GM18498 (cell line): ENCODE measurements at regions not wholly inside any gene's neighbourhood (a gene's known extent, or its start where the extent isn't known, plus 50 kb on each side); places are given as distances from the start of the nearest gene placed in this dataset.
"Not testable (repeated sequence)": the region's sequence is repeated elsewhere in the genome, so short reads cannot be mapped to it uniquely, and the experiment has no call there.

Experiments
- ATAC-seq: cut with Tn5 transposase; IDR thresholded peaks from one replicate; pipeline ENCODE4 v1.9.1; 2021; ENCODE audit warnings: mild to moderate bottlenecking, moderate library complexity; ENCODE audit not compliant: unreplicated experiment

DNA sequence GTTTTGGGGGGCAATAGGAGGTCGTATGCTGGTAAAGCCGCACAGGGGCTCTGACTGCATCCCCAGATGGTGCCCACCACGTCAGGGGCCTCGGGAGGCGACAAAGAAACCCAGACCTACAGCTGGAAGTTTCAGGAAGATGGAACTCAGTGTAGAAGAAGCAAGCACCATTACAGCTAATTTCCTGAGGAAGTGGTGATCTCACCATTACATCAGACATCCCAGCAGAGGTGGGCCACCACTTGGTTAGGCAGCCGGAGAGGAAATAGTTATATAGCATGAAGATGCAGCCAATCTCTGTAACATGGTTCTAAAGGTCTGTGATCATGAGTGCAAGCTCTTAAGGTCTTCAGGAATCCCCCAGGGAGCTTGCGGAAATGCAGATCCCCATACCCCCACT lies 127.3 kb upstream of the PCBD1 start:
- no peak for ATAC-seq

DNA sequence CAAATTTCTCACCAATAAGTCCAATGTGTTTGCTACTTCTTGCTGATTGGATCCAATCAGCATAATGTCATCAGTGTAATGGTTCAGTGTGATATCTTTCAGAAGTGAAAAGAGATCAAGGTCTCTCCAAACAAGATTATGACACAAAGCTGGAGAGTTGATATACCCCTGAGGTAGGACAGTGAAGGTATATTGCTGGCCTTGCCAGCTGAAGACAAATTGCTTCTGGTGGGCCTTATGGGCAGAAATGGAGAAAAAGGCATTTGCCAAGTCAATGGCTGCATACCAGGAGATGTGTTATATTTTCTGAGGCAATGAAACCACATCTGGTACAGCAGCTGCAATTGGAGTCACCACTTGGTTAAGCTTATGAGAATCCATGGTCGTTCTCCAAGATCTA lies 131.7 kb upstream of the PCBD1 start:
- not testable (repeated sequence) for ATAC-seq

DNA sequence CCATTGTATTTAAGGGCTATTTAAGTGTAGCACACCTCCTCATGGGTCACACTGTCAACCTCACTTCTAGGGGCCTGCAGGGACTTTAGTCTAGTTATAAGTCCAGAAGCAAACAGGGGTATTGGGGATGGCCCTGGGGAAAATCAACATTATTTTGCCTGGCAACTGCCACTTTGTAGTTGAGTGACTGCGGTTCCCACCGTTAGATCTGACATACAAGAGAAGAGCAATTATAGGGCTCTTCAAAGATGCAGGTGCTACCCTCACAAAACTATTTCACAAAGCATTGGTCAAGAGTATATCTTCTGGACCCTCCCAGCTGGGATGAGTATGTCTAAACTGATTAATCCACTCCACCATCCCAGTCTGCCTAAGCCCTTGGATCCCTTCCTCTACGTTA lies 133.0 kb upstream of the PCBD1 start:
- ATAC-seq = no peak

DNA sequence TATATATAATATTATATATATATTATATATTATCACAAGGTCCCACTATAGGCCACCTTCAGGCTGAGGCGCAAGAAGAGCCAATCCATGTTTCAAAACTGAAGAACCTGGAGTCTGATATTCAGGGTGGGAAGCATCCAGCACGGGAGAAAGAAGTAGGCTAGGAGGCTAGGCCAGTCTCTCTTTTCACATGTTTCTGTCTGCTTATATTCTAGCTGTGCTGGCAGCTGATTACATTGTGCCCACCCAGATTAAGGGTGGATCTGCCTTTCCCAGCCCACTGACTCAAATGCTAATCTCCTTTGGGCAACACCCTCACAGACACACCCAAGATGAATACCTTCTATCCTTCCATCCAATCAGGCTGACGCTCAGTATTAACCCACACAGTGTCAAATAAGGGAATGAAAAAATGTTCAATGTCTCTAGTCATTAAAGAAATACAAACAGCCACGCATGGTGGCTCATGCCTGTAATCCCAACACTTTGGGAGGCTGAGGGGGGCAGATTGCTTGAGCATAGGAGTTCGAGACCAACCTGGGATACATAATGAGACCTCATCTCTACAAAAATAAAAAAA lies 135.4 kb upstream of the PCBD1 start:
- no peak for ATAC-seq

DNA sequence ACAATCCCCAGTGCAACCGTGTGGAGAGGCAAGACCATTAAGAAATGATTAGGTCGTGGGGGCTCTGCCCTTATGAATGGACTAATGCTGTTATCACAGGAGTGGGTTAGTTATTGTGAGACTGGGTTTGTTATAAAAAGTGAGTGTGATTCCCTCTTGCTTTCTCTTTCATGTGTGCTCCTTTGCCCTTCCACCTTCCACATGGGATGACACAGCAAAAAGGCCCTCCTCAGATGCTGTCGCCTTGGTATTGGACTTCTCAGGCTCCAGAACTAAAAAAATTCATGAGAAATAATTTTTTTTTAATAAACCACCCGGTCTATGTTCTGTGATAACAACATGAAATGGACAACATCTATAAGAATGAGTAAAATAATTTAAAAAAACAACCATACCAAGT lies 136.1 kb upstream of the PCBD1 start:
- ATAC-seq = no peak

DNA sequence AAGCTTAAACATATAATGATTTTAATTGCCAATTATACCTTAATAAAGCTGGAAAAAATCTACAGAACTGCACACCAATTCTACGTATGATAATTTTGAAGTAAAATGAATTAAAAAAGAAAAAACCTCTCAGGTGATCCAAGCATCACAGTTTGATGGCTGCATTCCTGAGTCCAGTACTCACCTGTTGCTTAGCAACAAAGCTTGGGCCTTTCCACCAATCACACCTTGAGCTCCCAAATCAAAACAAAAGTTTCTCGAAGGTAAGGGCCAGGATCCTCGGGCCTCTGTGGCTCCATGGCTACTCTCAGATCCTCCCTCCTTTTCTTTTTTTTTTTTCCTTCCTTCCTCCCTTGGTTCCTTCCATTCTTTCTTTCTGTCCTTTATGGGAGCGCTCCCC lies 137.2 kb upstream of the PCBD1 start:
- ATAC-seq = no peak

DNA sequence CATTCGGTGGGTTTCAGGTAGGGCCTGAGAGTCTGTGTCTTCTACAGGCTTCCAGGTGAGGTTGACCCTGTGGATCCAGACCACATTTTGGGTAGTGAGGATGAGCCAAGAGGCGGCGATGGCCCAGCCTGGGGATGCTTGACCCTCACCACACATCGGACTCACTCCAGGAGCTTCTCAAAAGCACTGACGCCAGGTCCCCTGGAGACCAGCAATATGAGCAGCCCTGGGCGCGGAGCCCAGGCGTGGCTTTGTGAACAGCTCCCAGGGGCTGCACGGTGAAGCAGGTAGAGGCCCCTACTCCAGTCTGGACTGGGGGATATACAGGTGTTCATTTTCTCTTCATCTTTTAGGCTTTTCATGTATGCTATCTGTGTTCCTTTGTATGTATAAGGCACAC lies 139.7 kb upstream of the PCBD1 start:
- no peak for ATAC-seq

DNA sequence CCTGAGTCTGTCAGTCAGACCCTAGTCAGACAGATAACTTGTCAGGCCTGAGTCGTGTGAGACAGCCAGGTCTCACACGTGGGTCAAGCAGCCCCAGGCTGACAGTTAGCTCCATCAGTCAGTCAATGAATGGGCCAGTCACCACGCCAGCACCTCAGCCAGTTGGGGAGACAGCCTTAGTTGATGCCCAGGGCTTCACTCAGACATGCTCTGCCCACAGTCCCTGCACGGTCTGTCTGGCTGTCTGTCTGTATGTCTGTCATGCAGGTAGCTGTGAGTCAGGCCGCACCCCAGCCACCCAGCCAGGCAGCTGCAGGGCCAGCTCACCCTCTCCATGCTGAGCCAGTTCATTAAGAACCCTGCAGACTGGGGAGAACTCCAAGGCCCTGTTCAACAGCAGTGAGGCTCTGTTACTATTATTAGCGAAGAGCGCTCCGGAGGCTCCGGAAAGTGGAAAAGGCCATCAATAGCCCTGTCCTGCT lies 141.1 kb upstream of the PCBD1 start:
- ATAC-seq = no peak

DNA sequence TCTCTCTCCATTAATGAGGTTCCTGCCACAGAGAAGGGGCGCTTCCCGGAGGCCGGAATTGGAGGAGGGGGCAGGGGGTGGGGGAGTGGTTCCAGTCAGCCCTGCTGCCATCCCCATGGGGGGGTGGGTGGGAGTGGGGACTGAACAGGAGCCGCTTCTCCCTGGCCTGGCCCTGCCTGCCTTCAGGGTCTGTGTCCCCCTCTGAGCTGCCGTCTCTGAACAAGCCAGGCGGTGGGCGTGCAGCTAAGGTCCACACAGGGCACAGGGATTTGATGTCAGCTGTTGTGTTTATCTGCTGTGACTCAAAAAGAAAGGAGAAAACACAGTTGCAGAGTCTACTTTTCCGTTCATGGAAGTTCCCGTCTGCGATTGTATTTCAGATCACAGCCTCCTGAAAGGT lies 141.5 kb upstream of the PCBD1 start:
- no peak for ATAC-seq

DNA sequence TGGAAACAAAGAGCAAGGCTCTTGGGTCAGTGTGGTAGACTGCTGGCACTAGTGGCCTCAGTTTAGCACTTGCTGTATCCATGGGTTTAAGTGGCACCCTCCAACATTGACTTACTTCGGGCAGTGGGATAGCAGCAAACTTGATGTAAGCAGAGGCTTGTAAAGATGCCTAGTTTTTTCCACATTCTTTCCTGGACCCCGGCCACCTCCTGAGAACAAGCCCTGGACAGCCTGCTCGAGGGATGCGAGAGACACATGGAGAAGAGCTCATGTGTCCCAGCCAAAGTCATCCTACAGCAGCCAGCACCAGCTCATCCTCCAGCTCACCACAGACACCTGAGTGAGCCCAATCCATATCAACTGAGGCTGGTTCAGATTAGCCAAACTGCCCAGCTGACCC lies 142.7 kb upstream of the PCBD1 start:
- no peak for ATAC-seq

DNA sequence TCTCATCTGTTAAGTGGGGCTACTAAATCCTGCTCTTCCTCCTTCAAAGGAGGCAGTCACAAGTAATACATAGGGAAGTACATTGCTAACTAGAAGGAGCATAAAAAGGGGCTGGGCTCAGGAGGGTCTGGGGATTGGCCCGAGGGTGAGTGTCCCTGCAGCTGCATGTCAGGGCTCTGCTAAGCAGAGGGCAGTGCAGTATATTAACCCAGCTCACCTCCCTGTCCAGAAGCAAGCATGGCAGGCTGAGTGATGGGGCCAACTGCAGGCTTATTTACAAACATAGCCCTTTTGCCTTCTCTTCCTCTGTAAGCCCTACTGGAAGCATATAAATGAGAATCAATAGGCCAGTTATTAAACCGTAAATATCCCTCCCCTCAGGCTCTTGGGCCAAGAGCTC lies 143.2 kb upstream of the PCBD1 start:
- ATAC-seq = no peak

DNA sequence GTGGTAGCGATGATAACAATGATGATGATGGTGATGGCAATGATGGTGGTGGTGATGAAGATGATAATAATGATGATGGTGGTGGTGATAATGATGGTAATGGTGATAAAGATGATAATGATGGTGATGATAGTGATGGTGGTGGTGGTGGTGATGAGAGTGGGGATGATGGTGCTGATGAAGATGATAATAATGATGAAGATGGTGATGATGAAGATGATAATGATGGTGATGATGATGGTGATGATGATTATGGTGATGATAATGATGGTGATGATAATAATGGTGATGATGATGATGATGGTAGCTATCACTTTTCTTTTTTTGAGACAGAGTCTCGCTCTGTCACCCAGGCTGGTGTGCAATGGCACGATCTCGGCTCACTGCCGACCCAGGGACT lies 144.5 kb upstream of the PCBD1 start:
- ATAC-seq = no peak

DNA sequence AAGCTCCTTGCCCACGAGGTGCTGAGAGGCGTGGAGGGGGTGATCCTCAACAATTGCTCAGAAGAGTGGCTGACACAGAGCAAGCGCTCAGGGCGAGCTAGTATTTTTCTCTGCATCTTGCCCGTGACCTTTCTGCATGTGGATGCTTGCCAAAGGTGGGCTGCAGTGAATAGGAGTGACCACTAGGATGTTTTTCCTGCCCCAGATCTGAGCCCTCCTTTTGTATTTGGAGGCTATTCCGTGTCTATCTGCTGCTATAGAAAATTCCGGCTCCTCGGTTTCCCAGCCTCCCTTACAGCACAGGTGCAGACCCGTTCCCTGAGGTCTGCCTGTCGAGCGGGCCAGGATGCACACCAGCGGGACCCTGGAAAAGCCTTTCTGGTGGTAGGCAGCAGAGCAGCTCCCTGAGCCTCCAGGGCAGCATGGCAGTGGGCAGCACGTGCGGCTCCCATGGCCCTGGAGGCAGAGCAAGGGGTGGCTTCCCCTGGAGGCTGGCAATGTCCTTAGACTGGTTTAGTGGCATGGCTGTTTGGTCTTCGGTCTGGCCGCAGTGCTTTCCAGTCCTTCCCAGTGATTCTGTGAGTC lies 145.1 kb upstream of the PCBD1 start:
- ATAC-seq = no peak

DNA sequence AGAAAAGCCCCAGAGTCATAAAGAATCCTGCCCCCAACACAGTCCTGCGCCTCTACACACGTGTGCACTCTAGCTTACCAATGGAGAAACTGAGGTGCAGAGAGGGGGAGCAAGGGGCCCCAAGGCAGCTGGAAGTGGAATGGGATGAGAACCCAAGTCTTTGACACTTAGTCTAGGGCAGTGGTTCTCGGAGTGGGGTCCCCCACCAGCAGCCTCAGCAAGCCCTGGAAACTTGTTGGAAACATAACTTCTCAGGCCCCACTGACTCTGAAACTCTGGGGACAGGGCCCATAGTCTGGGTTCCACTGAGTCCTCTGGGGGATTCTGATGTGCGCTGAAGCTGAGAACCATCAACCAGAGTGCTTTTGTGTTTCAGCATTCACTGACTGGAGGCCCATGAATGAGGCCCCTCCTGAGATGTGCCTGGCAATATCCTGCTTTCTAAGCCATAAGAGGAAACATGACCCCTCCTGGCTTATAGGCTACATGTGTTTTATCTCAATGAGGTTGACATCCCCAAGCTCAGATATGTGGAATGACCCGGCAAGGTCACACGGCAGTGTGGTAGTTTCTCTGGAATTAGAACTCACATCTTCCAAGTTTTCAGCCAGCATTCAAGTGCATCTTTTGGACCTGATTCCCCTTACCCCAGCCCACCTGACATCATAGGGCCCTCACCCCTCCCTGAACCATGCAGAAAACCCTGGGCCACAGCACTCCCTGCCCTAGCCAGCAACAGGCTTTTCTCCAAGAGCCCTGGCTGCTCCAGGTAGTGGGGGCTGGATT lies 147.3 kb upstream of the PCBD1 start:
- no peak for ATAC-seq

DNA sequence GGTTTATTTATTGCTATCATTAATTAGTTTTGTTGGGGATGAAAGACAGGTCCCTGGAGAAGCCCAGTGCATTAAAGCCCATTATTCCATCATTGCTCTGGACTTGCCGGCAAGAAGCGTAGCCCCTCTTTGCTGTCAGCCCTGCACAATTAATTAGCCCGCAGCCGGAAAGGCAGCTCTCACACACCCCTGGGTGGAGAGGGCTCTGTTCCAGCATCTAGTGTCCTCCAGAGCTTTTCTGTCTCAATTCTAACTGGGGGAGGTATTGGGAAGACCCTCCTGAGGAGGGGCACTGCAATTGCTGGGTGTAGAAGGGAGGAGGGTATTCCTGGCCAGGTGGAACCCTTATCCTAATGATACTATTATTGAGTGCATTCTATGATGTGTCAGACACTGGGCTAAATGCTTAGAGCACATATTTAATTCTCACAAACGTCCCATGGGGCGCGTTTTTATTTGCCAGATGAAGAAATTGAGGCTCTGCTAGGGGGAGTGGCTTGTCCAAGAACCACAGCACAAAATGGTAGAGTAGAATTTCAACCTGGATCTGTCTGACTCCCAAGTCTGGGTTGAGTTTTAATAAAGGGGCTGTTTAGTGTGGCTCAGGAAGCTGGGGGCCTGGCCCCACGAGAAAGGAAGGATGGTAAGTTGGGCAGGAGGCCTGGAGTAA lies 148.1 kb upstream of the PCBD1 start:
- no peak for ATAC-seq

DNA sequence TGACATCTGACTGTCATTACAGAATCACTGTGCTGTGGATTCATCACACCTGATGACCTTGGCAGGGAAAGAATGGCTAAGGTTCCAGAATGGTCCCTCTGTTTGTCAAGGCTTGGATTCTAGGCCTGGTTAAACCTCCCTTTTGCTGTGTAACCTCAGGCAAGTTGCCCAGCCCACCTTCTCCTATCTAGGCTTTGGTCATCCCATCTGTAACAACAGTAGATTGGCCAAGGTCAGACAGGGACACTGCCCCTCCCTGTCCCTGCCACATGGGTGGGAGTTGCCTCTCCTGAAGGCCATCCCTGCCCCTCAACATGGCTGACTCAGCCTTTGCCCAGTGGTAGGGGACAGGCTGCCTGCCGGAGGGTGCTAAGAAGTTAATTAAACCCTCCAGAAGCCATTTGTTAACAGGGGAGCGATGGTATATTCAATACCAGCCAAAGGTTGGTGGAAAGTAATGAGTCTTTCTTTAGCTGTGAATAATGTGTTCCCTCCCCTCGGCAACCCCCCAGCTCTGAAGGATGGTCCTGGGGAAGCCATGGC lies 149.8 kb upstream of the PCBD1 start:
- ATAC-seq = no peak

DNA sequence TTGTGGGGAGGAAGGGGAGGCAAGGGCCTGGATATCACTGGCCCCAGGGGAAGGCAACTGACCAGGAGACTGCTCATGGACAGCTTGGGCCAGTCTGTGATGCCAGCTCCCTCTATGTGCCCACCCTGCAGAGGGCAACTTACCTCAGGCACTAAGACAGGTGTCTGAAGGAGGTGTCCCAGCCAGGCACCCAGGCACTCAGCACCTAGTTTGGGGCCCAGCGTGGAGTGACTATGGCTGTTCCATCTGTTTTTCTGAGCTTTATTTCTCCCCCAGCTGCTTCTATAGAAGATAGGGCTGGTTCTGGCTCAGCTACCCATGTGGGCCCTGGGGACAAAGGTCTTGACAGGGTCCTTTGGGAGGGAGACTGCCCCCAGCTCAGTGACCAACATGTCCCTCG lies 150.6 kb upstream of the PCBD1 start:
- no peak for ATAC-seq

DNA sequence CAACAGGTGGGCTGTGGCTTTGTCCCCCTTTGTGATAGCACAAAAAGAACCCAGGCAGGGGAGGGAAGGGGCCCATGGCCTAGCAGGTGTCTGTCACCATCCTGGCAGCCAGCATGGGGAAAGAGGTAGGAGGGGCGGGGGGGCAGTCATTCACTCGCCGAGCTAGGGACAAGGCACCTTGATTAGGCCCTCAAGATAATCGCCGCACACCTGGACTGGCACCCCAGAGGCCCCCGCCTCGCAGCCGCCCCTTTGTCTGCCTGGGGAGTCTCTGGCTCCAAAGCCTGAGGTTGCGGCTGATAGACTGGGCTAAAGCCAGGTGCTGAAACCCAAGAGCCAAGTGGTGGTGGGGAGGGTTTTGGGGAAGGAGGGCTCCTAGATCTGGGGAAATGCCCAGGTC lies 151.2 kb upstream of the PCBD1 start:
- no peak for ATAC-seq

DNA sequence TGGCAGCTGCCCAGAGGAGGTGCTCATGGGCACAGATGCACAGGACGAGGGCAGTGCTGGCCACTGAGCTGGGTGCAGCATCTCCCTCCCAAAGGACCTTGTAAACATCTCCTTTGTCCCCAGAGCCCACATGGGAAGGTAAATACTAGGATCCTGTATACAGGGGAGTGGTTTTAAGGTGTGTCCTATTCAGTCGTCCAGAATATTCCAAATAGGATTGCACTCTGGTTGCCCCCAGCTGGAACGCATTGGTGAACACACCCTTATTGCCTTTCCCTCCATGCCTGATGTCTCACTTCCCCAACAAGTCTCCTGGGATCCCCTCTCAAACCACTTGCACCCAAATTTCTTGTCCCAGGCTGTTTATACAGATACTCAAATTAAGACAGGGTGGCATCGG lies 152.0 kb upstream of the PCBD1 start:
- ATAC-seq = no peak

DNA sequence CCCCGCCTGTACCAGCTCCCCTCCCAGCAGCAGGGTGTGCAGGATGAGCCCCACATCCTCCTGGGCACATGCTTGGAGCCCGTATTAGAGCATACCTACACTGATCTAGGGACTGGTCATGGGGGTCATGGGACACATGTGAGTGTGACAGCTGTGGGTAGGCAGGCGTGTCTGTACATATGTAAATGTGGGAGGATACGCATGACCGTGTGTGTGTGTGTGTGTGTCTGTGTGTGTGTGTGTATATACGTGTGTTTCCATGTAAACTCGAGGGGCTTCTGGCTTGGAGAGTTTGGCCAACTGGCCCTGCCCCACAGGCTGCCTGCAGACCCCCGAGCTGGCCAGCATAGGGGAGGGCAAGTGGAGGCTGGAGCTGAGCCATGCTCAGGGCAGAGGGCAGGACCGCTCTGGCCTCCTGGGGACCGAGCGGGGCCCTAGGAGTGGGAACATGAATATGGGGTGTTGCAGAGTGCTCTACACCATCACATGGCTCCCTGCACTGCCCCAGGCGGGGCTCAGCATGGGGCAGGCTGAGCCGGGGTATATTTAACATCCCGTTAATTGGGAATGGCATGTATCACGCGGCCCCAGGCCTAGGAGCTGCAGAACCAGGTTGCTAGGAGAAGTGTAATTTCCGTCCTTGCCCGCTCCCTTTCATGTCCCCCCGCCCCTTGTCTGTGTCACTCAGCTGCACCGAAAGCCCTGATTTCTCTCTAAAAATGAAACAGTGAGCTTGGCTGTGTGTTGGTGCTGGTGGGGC lies 152.7 kb upstream of the PCBD1 start:
- ATAC-seq = no peak

DNA sequence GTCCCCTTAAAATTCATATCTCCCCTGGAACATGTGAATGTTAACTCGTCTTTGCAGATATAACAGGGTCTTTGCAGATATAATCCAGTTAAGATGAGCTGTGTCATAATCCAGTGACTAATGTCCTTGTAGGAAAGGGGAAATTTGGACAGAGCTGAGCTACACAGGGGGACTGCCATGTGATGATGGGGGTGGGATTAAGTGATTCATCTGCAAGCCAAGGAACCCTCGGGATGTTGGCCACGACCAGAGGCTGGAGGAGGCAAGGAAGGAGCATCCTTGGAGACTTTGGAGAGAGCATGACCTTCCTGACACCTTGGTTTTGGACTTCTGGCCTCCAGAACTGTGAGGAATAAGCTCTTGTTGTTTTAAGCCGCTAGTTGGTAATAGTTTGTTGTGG lies 153.9 kb upstream of the PCBD1 start:
- ATAC-seq = no peak
